ENCODE measurements at regions not wholly inside any gene's neighbourhood (a gene's known extent, or its start where the extent isn't known, plus 50 kb on each side); places are given as distances from the start of the nearest gene placed in this dataset.

- Histone ChIP-seq H3K36me3 (ENCODE audit: control insufficient read depth, insufficient read depth, low read length) (no peaks in the 10 kb centered on the region), H3K4me1 (ENCODE audit: control insufficient read depth, insufficient read depth, low read length) (no peaks in the 10 kb centered on the region), H3K27me3 (ENCODE audit: control insufficient read depth, insufficient read depth, low read length) (no peaks in the 10 kb centered on the region), H3K4me3 (ENCODE audit: low read depth, low read length) (no peak overlapping the region), H3K9me3 (ENCODE audit: control insufficient read depth, insufficient read depth, low read length) (no peaks in the 10 kb centered on the region), H3K27ac (ENCODE audit: low read depth, low read length) (no peak overlapping the region)
- 100% methylated on average over 1 of the region's 3 CpGs for WGBS (ENCODE audit: insufficient coverage)
- DNase-seq (ENCODE audit: low read depth in 4 of 6, low spot score in 6 of 6): no peak
Observed at GRCh38 chr10:8430321-8430720, 375.8 kb downstream of the GATA3 start.

DNA sequence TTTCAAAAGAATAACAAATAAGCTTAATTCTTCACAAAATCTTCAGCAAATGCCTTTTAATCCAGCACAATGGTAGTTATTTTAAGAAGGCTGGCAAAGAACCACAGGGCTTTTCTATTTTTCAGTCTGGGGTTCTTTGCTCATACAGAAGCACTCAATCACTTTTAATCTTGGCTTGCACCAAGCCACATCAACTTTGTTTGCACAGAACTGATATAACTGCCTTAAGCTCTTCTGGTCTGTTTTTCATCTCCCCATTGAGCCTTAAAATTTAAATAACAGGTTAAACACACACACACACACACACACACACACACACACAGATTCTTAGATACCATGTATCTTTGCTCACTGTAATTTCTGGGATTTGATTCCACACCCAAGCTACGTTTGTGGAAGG lies 377.0 kb downstream of the GATA3 start:
- no peaks in the 10 kb centered on the region for H3K9me3 ChIP-seq (ENCODE audit: control insufficient read depth, insufficient read depth, low read length)
- H3K4me1 ChIP-seq (ENCODE audit: control insufficient read depth, insufficient read depth, low read length): no peaks in the 10 kb centered on the region
- no peak overlapping the region for H3K4me3 ChIP-seq (ENCODE audit: low read depth, low read length)
- H3K36me3 ChIP-seq (ENCODE audit: control insufficient read depth, insufficient read depth, low read length): no peaks in the 10 kb centered on the region
- DNase-seq (ENCODE audit: low read depth in 4 of 6, low spot score in 6 of 6): no peak
- WGBS (ENCODE audit: insufficient coverage): 100% methylated on average over 1 of the region's 1 CpG
- H3K27me3 ChIP-seq (ENCODE audit: control insufficient read depth, insufficient read depth, low read length): no peaks in the 10 kb centered on the region
- no peak overlapping the region for H3K27ac ChIP-seq (ENCODE audit: low read depth, low read length)

DNA sequence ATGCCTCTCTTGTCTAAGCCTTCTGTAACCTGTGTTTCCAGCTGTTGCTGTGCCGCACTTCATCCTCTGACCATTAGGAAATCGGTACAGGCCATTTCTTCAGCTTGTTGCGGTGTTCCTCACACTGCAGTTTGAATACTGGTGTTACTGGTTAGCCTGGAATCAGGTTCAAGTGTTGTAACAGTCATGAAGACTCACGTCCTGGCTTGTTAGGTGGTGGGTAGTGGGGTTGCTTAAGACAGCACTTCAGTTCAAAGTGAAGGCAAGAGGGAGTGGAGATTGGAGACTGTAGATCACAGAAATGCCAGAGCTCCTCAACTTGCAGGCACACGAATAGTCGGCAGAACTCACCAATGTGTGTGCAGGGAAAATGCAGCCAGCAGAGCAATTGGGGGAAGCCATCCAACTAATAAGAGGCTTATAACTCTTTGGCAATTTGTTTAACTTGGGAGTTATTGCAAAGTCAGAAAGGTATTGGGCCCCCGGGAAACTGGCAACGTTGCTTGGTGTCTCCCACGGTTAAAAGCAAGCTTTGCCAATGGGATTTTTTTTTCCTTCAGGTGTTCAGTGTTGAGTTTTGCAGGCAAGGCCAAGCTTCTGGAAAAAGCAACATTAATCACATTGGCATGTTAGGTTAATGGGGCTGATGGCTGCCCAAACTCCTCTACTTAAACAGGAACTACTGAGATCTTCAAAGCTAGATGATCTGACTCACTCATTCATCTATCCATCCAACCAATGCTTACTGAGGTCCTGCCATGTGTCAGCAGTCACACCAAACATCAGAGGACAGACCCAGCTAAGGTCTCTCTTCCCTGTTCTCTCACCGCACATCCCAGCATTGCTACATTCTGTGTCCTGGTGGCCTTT lies 380.9 kb downstream of the GATA3 start:
- WGBS (ENCODE audit: insufficient coverage): 88% methylated on average over 9 of the region's 10 CpGs
- Histone ChIP-seq H3K4me3 (ENCODE audit: low read depth, low read length) (no peak overlapping the region), H3K27me3 (ENCODE audit: control insufficient read depth, insufficient read depth, low read length) (no peaks in the 10 kb centered on the region), H3K27ac (ENCODE audit: low read depth, low read length) (no peak overlapping the region), H3K4me1 (ENCODE audit: control insufficient read depth, insufficient read depth, low read length) (no peaks in the 10 kb centered on the region), H3K9me3 (ENCODE audit: control insufficient read depth, insufficient read depth, low read length) (no peaks in the 10 kb centered on the region), H3K36me3 (ENCODE audit: control insufficient read depth, insufficient read depth, low read length) (no peaks in the 10 kb centered on the region)
- no peak for DNase-seq (ENCODE audit: low read depth in 4 of 6, low spot score in 6 of 6)

DNA sequence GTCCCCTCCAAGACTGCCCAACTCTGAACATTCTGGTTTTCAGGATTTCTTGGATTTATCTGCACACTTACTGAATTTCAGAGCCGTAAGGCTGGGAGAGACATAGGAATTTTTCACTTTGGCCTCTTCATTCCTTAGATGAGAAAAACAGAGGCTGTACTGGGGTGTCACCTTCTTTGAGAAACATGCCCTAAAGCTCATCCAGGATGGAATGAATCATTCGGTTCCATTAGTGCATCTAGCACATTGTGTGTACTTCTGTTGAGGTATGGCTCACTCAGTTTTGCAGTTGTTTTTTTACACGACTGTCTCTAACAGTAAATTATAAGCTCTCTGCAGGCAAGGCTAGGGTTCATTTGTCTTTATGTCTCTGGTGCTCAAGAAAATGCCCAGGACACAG lies 383.4 kb downstream of the GATA3 start:
- Histone ChIP-seq H3K4me3 (ENCODE audit: low read depth, low read length) (no peak overlapping the region), H3K27ac (ENCODE audit: low read depth, low read length) (no peak overlapping the region), H3K4me1 (ENCODE audit: control insufficient read depth, insufficient read depth, low read length) (no peaks in the 10 kb centered on the region), H3K9me3 (ENCODE audit: control insufficient read depth, insufficient read depth, low read length) (no peaks in the 10 kb centered on the region), H3K36me3 (ENCODE audit: control insufficient read depth, insufficient read depth, low read length) (no peaks in the 10 kb centered on the region), H3K27me3 (ENCODE audit: control insufficient read depth, insufficient read depth, low read length) (no peaks in the 10 kb centered on the region)
- 100% methylated on average over 2 of the region's 3 CpGs for WGBS (ENCODE audit: insufficient coverage)
- DNase-seq (ENCODE audit: low read depth in 4 of 6, low spot score in 6 of 6): no peak

DNA sequence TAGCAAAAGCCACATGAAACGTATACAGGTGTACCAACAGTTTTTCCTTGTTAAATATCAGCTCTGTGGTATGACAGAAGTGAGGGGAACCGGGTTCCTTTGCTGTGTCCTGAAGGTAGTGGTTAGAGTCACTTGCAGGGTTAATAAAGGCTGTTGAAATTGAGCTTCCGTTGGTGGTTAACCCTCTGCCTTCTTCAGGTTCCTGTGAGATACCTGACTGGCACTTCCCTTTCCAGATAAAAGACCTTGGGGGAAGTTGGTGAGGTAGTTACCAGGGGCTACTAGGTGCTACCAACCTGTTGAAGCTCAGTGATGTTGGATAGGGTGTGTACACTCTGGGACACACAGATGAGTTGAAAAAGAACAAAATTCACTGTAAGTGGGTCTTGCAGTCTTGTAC lies 384.1 kb downstream of the GATA3 start:
- no peak overlapping the region for H3K27ac ChIP-seq (ENCODE audit: low read depth, low read length)
- 82% methylated on average over 3 of the region's 3 CpGs for WGBS (ENCODE audit: insufficient coverage)
- no peaks in the 10 kb centered on the region for H3K36me3 ChIP-seq (ENCODE audit: control insufficient read depth, insufficient read depth, low read length)
- no peak overlapping the region for H3K4me3 ChIP-seq (ENCODE audit: low read depth, low read length)
- DNase-seq (ENCODE audit: low read depth in 4 of 6, low spot score in 6 of 6): no peak
- no peaks in the 10 kb centered on the region for H3K4me1 ChIP-seq (ENCODE audit: control insufficient read depth, insufficient read depth, low read length)
- no peaks in the 10 kb centered on the region for H3K27me3 ChIP-seq (ENCODE audit: control insufficient read depth, insufficient read depth, low read length)
- H3K9me3 ChIP-seq (ENCODE audit: control insufficient read depth, insufficient read depth, low read length): no peaks in the 10 kb centered on the region

GRCh38 chr10:8439040-8439439 lies 384.6 kb downstream of the GATA3 start:
- Histone ChIP-seq H3K9me3 (ENCODE audit: control insufficient read depth, insufficient read depth, low read length) (no peaks in the 10 kb centered on the region), H3K4me1 (ENCODE audit: control insufficient read depth, insufficient read depth, low read length) (no peaks in the 10 kb centered on the region), H3K4me3 (ENCODE audit: low read depth, low read length) (no peak overlapping the region), H3K27ac (ENCODE audit: low read depth, low read length) (no peak overlapping the region), H3K27me3 (ENCODE audit: control insufficient read depth, insufficient read depth, low read length) (no peaks in the 10 kb centered on the region), H3K36me3 (ENCODE audit: control insufficient read depth, insufficient read depth, low read length) (no peaks in the 10 kb centered on the region)
- 78% methylated on average over 1 of the region's 1 CpG for WGBS (ENCODE audit: insufficient coverage)
- no peak for DNase-seq (ENCODE audit: low read depth in 4 of 6, low spot score in 6 of 6)

- Histone ChIP-seq H3K27ac (ENCODE audit: low read depth, low read length) (no peak overlapping the region), H3K9me3 (ENCODE audit: control insufficient read depth, insufficient read depth, low read length) (no peaks in the 10 kb centered on the region), H3K4me3 (ENCODE audit: low read depth, low read length) (no peak overlapping the region), H3K27me3 (ENCODE audit: control insufficient read depth, insufficient read depth, low read length) (no peaks in the 10 kb centered on the region), H3K4me1 (ENCODE audit: control insufficient read depth, insufficient read depth, low read length) (no peaks in the 10 kb centered on the region), H3K36me3 (ENCODE audit: control insufficient read depth, insufficient read depth, low read length) (no peaks in the 10 kb centered on the region)
- 31% methylated on average over 2 of the region's 7 CpGs for WGBS (ENCODE audit: insufficient coverage)
- DNase-seq (ENCODE audit: low read depth in 4 of 6, low spot score in 6 of 6): peak in 4 of 6 donors; percentile 6 to 81 (median 22)
Observed at GRCh38 chr10:8444630-8445029, 390.1 kb downstream of the GATA3 start.

DNA sequence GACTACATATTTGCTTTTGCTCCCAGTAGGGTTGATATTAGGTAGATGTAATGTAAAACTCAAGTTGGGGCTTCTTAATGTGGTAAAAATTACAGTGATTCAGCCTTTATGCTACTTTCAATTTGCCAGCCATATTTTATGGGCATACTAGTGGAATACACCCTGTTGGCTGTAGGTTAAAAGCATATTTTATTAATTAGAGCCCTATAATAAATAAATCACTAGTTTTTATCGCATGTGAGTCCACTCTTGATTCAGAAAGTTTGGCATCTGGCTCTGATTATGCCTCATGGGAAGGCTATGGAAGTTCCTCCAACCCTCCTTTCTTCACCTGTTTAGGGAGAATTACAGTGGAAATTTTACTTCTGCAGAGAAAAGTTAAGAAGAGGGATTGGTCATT lies 390.9 kb downstream of the GATA3 start:
- no peaks in the 10 kb centered on the region for H3K9me3 ChIP-seq (ENCODE audit: control insufficient read depth, insufficient read depth, low read length)
- no peaks in the 10 kb centered on the region for H3K4me1 ChIP-seq (ENCODE audit: control insufficient read depth, insufficient read depth, low read length)
- H3K27me3 ChIP-seq (ENCODE audit: control insufficient read depth, insufficient read depth, low read length): no peaks in the 10 kb centered on the region
- H3K4me3 ChIP-seq (ENCODE audit: low read depth, low read length): no peak overlapping the region
- no peak for DNase-seq (ENCODE audit: low read depth in 4 of 6, low spot score in 6 of 6)
- no peaks in the 10 kb centered on the region for H3K36me3 ChIP-seq (ENCODE audit: control insufficient read depth, insufficient read depth, low read length)
- H3K27ac ChIP-seq (ENCODE audit: low read depth, low read length): no peak overlapping the region
- WGBS (ENCODE audit: insufficient coverage): no CpG with 5 or more reads among the region's 1 CpG

GRCh38 chr10:8449909-8450308 lies 395.4 kb downstream of the GATA3 start:
- Histone ChIP-seq H3K27me3 (ENCODE audit: control insufficient read depth, insufficient read depth, low read length) (no peaks in the 10 kb centered on the region), H3K9me3 (ENCODE audit: control insufficient read depth, insufficient read depth, low read length) (no peaks in the 10 kb centered on the region), H3K4me1 (ENCODE audit: control insufficient read depth, insufficient read depth, low read length) (no peaks in the 10 kb centered on the region), H3K36me3 (ENCODE audit: control insufficient read depth, insufficient read depth, low read length) (no peaks in the 10 kb centered on the region), H3K27ac (ENCODE audit: low read depth, low read length) (no peak overlapping the region), H3K4me3 (ENCODE audit: low read depth, low read length) (no peak overlapping the region)
- 73% methylated on average over 7 of the region's 9 CpGs for WGBS (ENCODE audit: insufficient coverage)
- DNase-seq (ENCODE audit: low read depth in 4 of 6, low spot score in 6 of 6): no peak

- Histone ChIP-seq H3K9me3 (ENCODE audit: control insufficient read depth, insufficient read depth, low read length) (no peaks in the 10 kb centered on the region), H3K27ac (ENCODE audit: low read depth, low read length) (no peak overlapping the region), H3K36me3 (ENCODE audit: control insufficient read depth, insufficient read depth, low read length) (no peaks in the 10 kb centered on the region), H3K4me3 (ENCODE audit: low read depth, low read length) (no peak overlapping the region), H3K4me1 (ENCODE audit: control insufficient read depth, insufficient read depth, low read length) (no peaks in the 10 kb centered on the region), H3K27me3 (ENCODE audit: control insufficient read depth, insufficient read depth, low read length) (no peaks in the 10 kb centered on the region)
- 50% methylated on average over 4 of the region's 7 CpGs for WGBS (ENCODE audit: insufficient coverage)
- peak in 1 of 6 donors; percentile 25 for DNase-seq (ENCODE audit: low read depth in 4 of 6, low spot score in 6 of 6)
Observed at GRCh38 chr10:8453587-8453986, 399.1 kb downstream of the GATA3 start.
